ENCODE measurements at regions not wholly inside any gene's neighbourhood (a gene's known extent, or its start where the extent isn't known, plus 50 kb on each side); places are given as distances from the start of the nearest gene placed in this dataset.

DNA sequence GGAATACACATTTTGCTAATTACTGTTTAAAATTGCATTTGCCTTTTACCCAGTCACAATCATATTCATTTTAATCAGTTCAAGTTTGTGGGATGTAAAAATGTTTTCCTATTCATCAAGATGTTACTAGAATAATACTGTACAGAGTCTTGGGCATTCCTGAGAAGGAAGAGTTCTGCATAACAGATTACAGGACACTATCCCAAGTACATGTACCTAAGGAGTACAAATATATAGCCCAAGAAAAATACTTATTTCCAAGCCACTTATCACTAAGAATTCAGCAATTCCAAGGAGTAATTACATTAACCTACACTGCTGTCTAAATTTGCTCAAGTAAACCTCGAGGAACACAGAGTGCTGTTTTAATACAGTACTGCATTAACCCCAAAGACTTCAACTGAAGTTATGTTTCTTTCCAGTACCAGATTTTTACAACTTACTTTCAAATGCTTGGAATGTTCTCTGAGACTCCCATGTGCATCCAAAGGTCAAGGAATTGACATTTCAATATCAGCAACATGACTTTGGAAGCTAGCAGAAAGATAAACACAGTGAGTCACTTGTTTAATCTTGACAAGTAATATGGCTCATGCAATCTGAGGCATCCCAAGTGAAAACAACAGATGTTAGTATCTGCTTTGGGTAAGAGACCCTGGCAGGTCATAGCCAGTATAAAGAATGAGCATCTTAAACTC, 125.4 kb upstream of the BET1 start:
- H3K27ac ChIP-seq (ENCODE audit: insufficient read depth, low read depth, low read length) = peak overlapping the region; percentile 57
- peaks cover 16% of the 10 kb centered on the region for H3K4me1 ChIP-seq (ENCODE audit: control insufficient read depth, extremely low read depth, insufficient read depth, low read length)
- no TSS peak for BruUV-seq (replicated peaks)
- no peaks in the 10 kb centered on the region for H3K9me1 ChIP-seq (replicated peaks; ENCODE audit: control insufficient read depth, extremely low read depth, insufficient read depth, low read length)
- H3K79me2 ChIP-seq (ENCODE audit: control insufficient read depth, insufficient read depth, low read length) = no peaks in the 10 kb centered on the region
- intact Hi-C loops (cut with micrococcal nuclease) (loop anchor here (1.0 kb wide), 1 partner anchor 54 kb away; no protein-coding TSS in a partner anchor), dilution Hi-C loops (cut with MboI; ENCODE audit: extremely low pct_ligation_motif_present, low sequenced_read_pairs) (no loop called here)
- POLR2A ChIA-PET = no interaction called here
- H3K9me3 ChIP-seq (replicated peaks; ENCODE audit: control insufficient read depth, insufficient read depth, low read length) = no peaks in the 10 kb centered on the region
- CTCF ChIA-PET = interaction anchor here (1.7 kb wide), 1 partner anchor 43 kb away, joined by 4 read pairs; no protein-coding TSS in a partner anchor
- H3K27me3 ChIP-seq (ENCODE audit: control insufficient read depth in 2 of 2, insufficient read depth in 2 of 2, low read length in 2 of 2) = no peaks in the 10 kb centered on the region
- DNase-seq (ENCODE audit: low read depth, low spot score) = peak; percentile 84
- H3K9ac ChIP-seq (replicated peaks; ENCODE audit: extremely low read depth, insufficient read depth, low read length) = no peak overlapping the region
- H2AFZ ChIP-seq (ENCODE audit: low read depth, low read length) = peak overlapping the region; percentile 48
- H3K36me3 ChIP-seq (ENCODE audit: control insufficient read depth in 2 of 2, extremely low read depth in 1 of 2, insufficient read depth in 2 of 2, low read length in 2 of 2) = no peaks in the 10 kb centered on the region
- TF ChIP-seq EZH2 (IDR thresholded peaks at IDR 0.05; ENCODE audit: borderline replicate concordance, low read depth, low read length, severe bottlenecking) = no peak
- peak; percentile 89 for TF ChIP-seq GATA2 (IDR thresholded peaks at IDR 0.05; ENCODE audit: insufficient read depth, insufficient read length, low read depth, low read length)
- no peak for TF ChIP-seq CTCF (IDR thresholded peaks at IDR 0.05; ENCODE audit: extremely low read depth in 1 of 2, insufficient read depth in 1 of 2, low read depth in 1 of 2, low read length in 2 of 2)
- TF ChIP-seq POLR2A (IDR thresholded peaks at IDR 0.05; ENCODE audit: low read depth, low read length) = no peak
- TF ChIP-seq JUN (IDR thresholded peaks at IDR 0.05; ENCODE audit: borderline replicate concordance, insufficient read depth, insufficient read length, low read depth) = peak; percentile 54
- TF ChIP-seq MAX (IDR thresholded peaks at IDR 0.05; ENCODE audit: insufficient read depth, insufficient read length) = no peak
- TF ChIP-seq MYC (IDR thresholded peaks at IDR 0.05; ENCODE audit: low read depth, low read length) = no peak
- peak; percentile 59 for TF ChIP-seq POLR2AphosphoS5 (IDR thresholded peaks at IDR 0.05; ENCODE audit: insufficient read depth, low read depth, low read length)
- peak; percentile 90 for TF ChIP-seq FOS (IDR thresholded peaks at IDR 0.05; ENCODE audit: borderline replicate concordance, insufficient read depth, low read length)
- H3K4me2 ChIP-seq (ENCODE audit: insufficient read depth, low read length) = peak overlapping the region; percentile 62
- no peak overlapping the region for H3K4me3 ChIP-seq (replicated peaks in 1 of 3; ENCODE audit: insufficient read depth in 1 of 3, low read depth in 1 of 3, low read length in 3 of 3)
- no peaks in the 10 kb centered on the region for H4K20me1 ChIP-seq (replicated peaks; ENCODE audit: control insufficient read depth, extremely low read depth, insufficient read depth, low read length)
- FAIRE-seq = peak; percentile 77
